HepG2 (cell line): ENCODE measurements at regions not wholly inside any gene's neighbourhood (a gene's known extent, or its start where the extent isn't known, plus 50 kb on each side); places are given as distances from the start of the nearest gene placed in this dataset.
A peak's percentile ranks its signal among the peaks of the same experiment; 100 is the strongest.

Source experiments
- ATAC-seq: fragments of 200-7000 bp; cut with Tn5 transposase; 3 replicates; pipeline ENCODE4 v1.9.1; 2020; ENCODE audit warnings: mild to moderate bottlenecking, moderate library complexity
- BruUV-seq: library from RNA; stranded (reverse); fragments of 400-500 nt; replicated peaks from 2 replicates; lab custom pipeline; 2021; lab: Mats Ljungman, UMichigan
- CTCF ChIA-PET: fragments of 300-600 bp; formaldehyde crosslinking; extraction: SDS; loops from one replicate; lab custom pipeline; 2021; ENCODE audit warnings: low total read pairs, inconsistent platforms, low intra/inter-chr PET ratio; lab: Yijun Ruan, JAX
- POLR2A ChIA-PET: fragments of 350-600 bp; sonication (Branson Sonifier 250); formaldehyde crosslinking; loops from one replicate; lab custom pipeline; 2020; ENCODE audit warnings: antibody characterized with exemption, inconsistent platforms; lab: Yijun Ruan, JAX
- DNase-seq: peaks from one replicate; pipeline ENCODE4 v3.0.0-alpha.2; 2015; ENCODE audit warnings: low spot score
- FAIRE-seq: peaks from 3 replicates; lab custom pipeline; 2011; peaks lifted over from hg19 to GRCh38; lab: Jason Lieb, UNC
- H2AFZ ChIP-seq: one replicate; pipeline ENCODE4 v1.6.1; 2011; ENCODE audit warnings: low read length, inconsistent platforms
- H3K27ac ChIP-seq: fragments of 300-600 bp; 3 replicates; pipeline ENCODE4 v1.8.0; 2011; ENCODE audit warnings: mixed run types, mild to moderate bottlenecking, mixed read lengths, low read length, inconsistent platforms; ENCODE audit not compliant: insufficient read depth; ENCODE audit errors: extremely low read length
- H3K27me3 ChIP-seq, 2 experiments: fragments of 200-600 bp in 1 of 2; 2 replicates in 1 of 2; 3 replicates in 1 of 2; pipeline versions ENCODE4 v1.6.0 to v1.8.0; 2011; ENCODE audit warnings: low read length in 2 of 2, mild to moderate bottlenecking in 2 of 2, moderate library complexity in 2 of 2, inconsistent platforms in 1 of 2; ENCODE audit not compliant: insufficient read depth in 2 of 2, control insufficient read depth in 1 of 2
- H3K36me3 ChIP-seq, 2 experiments: fragments of 200-600 bp in 1 of 2; replicated peaks in 1 of 2; 2 replicates in 1 of 2; 3 replicates in 1 of 2; pipeline versions ENCODE4 v1.5.1 to v1.8.0; 2011; ENCODE audit warnings: low read length in 2 of 2, inconsistent platforms in 1 of 2; ENCODE audit not compliant: insufficient read depth in 2 of 2, control insufficient read depth in 1 of 2
- H3K4me1 ChIP-seq: 2 replicates; pipeline ENCODE4 v1.5.1; 2012; ENCODE audit warnings: low read length, inconsistent platforms; ENCODE audit not compliant: insufficient read depth
- H3K4me2 ChIP-seq: 2 replicates; pipeline ENCODE4 v1.6.0; 2011; ENCODE audit warnings: low read depth, low read length, inconsistent platforms
- H3K4me3 ChIP-seq, 3 experiments: fragments of 200-600 bp in 1 of 3; sonication (generic), shearing (Covaris generic) in 1 of 3; replicated peaks in 1 of 3; 2 replicates each; pipeline ENCODE4 v1.5.1; 2011 to 2016; ENCODE audit warnings: low read length in 3 of 3, inconsistent platforms in 2 of 3, low read depth in 2 of 3, mild to moderate bottlenecking in 2 of 3, control low read depth in 1 of 3, mixed read lengths in 1 of 3; ENCODE audit not compliant: insufficient read depth in 1 of 3
- H3K79me2 ChIP-seq: one replicate; pipeline ENCODE4 v1.6.1; 2011; ENCODE audit warnings: low read length, inconsistent platforms; ENCODE audit not compliant: insufficient read depth
- H3K9ac ChIP-seq: 2 replicates; pipeline ENCODE4 v1.6.0; 2011; ENCODE audit warnings: mild to moderate bottlenecking, low read depth, low read length, inconsistent platforms; ENCODE audit not compliant: insufficient read depth
- H3K9me3 ChIP-seq: 2 replicates; pipeline ENCODE4 v1.5.1; 2012; ENCODE audit warnings: mild to moderate bottlenecking, low read length
- H4K20me1 ChIP-seq: 2 replicates; pipeline ENCODE4 v1.6.0; 2011; ENCODE audit warnings: inconsistent platforms, mild to moderate bottlenecking, low read length, moderate library complexity; ENCODE audit not compliant: insufficient read depth
- CBFB ChIP-seq: sonication (generic); formaldehyde crosslinking; IDR thresholded peaks from 2 replicates; pipeline ENCODE4 v1.4.0; 2020; ENCODE audit warnings: missing genetic modification reagents
- RBM22 ChIP-seq: fragments of 200-400 bp; formaldehyde crosslinking; optimal IDR thresholded peaks from 2 replicates; pipeline ENCODE3; 2017; ENCODE audit warnings: mild to moderate bottlenecking, low read length, moderate library complexity
- SNAPC2 ChIP-seq: sonication (generic); formaldehyde crosslinking; IDR thresholded peaks from 2 replicates; pipeline ENCODE4 v1.8.1; 2022; ENCODE audit warnings: mild to moderate bottlenecking, missing genetic modification reagents
- SRSF9 ChIP-seq: fragments of 200-400 bp; formaldehyde crosslinking; IDR thresholded peaks from 2 replicates; pipeline ENCODE4 v1.6.1; 2018; ENCODE audit warnings: borderline replicate concordance, mild to moderate bottlenecking, low read depth, low read length; ENCODE audit not compliant: insufficient read depth, poor library complexity, severe bottlenecking
- TBX2 ChIP-seq: sonication (generic); formaldehyde crosslinking; IDR thresholded peaks from 2 replicates; pipeline ENCODE4 v1.5.0; 2020; ENCODE audit warnings: missing genetic modification reagents, mild to moderate bottlenecking, borderline replicate concordance
- ZNF17 ChIP-seq: sonication (generic); formaldehyde crosslinking; IDR thresholded peaks from 2 replicates; pipeline ENCODE4 v1.5.0; 2020; ENCODE audit warnings: mild to moderate bottlenecking, missing genetic modification reagents
- ZNF33B ChIP-seq: sonication (generic); formaldehyde crosslinking; IDR thresholded peaks from 2 replicates; pipeline ENCODE4 v1.5.1; 2020; ENCODE audit warnings: mild to moderate bottlenecking, missing genetic modification reagents
- ZNF382 ChIP-seq: sonication (generic); formaldehyde crosslinking; IDR thresholded peaks from 2 replicates; pipeline ENCODE4 v1.5.0; 2020; ENCODE audit warnings: missing genetic modification reagents, mild to moderate bottlenecking, borderline replicate concordance
- ZNF766 ChIP-seq: sonication (generic); formaldehyde crosslinking; IDR thresholded peaks from 2 replicates; pipeline ENCODE4 v1.5.0; 2020; ENCODE audit warnings: missing genetic modification reagents, borderline replicate concordance
- ZNF879 ChIP-seq: sonication (generic); formaldehyde crosslinking; IDR thresholded peaks from 2 replicates; pipeline ENCODE4 v1.8.1; 2023; ENCODE audit warnings: missing genetic modification reagents
- WGBS: methylation state at CpG from one replicate; pipeline ENCODE4 v1.1.6; 2017; ENCODE audit warnings: low lambda C conversion rate; 5-methylcytosine and 5-hydroxymethylcytosine counted together
- in situ Hi-C: cut with HindIII; loops from 2 replicates; pipeline ENCODE4 v1.10.0; 2017; ENCODE audit warnings: low pct_unique_long_range_greater_than_20kb; ENCODE audit not compliant: extremely low pct_ligation_motif_present
- intact Hi-C: fragments of 100-400 bp; cut with micrococcal nuclease; formaldehyde crosslinking; loops from one replicate; pipeline ENCODE4 v1.10.0; 2022; ENCODE audit not compliant: unreplicated experiment
- TF ChIP-seq, protein P1 (sequence below): sonication (generic); formaldehyde crosslinking; IDR thresholded peaks from 2 replicates; pipeline ENCODE4 v1.5.0; 2020; ENCODE audit warnings: missing genetic modification reagents, mild to moderate bottlenecking, borderline replicate concordance
- TF ChIP-seq, protein P2 (sequence below): sonication (generic); formaldehyde crosslinking; IDR thresholded peaks from 2 replicates; pipeline ENCODE4 v1.5.0; 2020; ENCODE audit warnings: mild to moderate bottlenecking, missing genetic modification reagents
- TF ChIP-seq, protein P3 (sequence below): sonication (generic); formaldehyde crosslinking; IDR thresholded peaks from 2 replicates; pipeline ENCODE4 v1.4.0; 2020; ENCODE audit warnings: mild to moderate bottlenecking, missing genetic modification reagents
- TF ChIP-seq, protein P4 (sequence below): sonication (generic); formaldehyde crosslinking; IDR thresholded peaks from 2 replicates; pipeline ENCODE4 v1.4.0; 2020; ENCODE audit warnings: mild to moderate bottlenecking, missing genetic modification reagents

DNA sequence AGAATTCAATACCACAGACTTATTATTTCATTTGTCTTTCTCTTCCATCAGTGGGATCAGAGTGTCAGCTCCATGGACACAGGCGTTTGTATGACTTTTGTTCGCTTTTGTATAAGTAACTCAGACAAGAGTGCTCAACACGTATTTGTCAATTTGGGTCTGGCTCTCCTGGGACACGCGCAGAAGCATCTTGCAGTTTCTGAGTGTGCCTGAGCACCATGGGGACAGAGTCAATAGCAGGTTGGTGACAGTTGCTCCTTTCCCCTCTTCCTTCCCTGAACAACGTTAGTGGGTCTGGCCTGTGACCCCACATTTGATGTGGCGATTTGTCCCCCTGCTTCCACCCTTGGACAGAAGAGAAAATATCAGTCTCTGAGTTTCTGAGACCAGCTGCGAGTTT, 120.4 kb upstream of the SDK1 start:
- Histone ChIP-seq H3K4me2 (peak overlapping the region; percentile 56; the same call in 1 of the 2 replicates), H3K79me2 (no peaks in the 10 kb centered on the region), H3K36me3 (no peaks in the 10 kb centered on the region), H3K9me3 (no peaks in the 10 kb centered on the region), H2AFZ (no peak overlapping the region), H3K4me1 (peaks cover 69% of the 10 kb centered on the region), H3K27me3 (no peaks in the 10 kb centered on the region), H3K9ac (no peak overlapping the region), H4K20me1 (no peaks in the 10 kb centered on the region), H3K4me3 (no peak overlapping the region), H3K27ac (peak overlapping the region; percentile 63)
- WGBS, result 80% methylated on average over 8 of the region's 8 CpGs
- ATAC-seq (no peak), FAIRE-seq (no peak), DNase-seq (no peak)
- POLR2A ChIA-PET, result no interaction called here
- no TSS peak for BruUV-seq
- CTCF ChIA-PET, result no interaction called here
- in situ Hi-C loops (no loop called here), intact Hi-C loops (no loop called here)
- TF ChIP-seq ZNF766 (CRISPR knock-in tag), result no peak
- no peak for TF ChIP-seq ZNF33B (CRISPR knock-in tag)
- no peak for TF ChIP-seq RBM22
- TF ChIP-seq, protein P1, sequence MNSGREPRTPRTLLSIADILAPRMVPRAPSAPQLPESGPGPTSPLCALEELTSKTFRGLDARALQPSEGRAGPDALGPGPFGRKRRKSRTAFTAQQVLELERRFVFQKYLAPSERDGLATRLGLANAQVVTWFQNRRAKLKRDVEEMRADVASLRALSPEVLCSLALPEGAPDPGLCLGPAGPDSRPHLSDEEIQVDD (CRISPR knock-in tag), result no peak
- no peak for TF ChIP-seq ZNF879 (CRISPR knock-in tag)
- TF ChIP-seq, protein P2, sequence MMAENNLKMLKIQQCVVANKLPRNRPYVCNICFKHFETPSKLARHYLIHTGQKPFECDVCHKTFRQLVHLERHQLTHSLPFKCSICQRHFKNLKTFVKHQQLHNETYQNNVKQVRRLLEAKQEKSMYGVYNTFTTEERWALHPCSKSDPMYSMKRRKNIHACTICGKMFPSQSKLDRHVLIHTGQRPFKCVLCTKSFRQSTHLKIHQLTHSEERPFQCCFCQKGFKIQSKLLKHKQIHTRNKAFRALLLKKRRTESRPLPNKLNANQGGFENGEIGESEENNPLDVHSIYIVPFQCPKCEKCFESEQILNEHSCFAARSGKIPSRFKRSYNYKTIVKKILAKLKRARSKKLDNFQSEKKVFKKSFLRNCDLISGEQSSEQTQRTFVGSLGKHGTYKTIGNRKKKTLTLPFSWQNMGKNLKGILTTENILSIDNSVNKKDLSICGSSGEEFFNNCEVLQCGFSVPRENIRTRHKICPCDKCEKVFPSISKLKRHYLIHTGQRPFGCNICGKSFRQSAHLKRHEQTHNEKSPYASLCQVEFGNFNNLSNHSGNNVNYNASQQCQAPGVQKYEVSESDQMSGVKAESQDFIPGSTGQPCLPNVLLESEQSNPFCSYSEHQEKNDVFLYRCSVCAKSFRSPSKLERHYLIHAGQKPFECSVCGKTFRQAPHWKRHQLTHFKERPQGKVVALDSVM (CRISPR knock-in tag), result no peak
- TF ChIP-seq, protein P3, sequence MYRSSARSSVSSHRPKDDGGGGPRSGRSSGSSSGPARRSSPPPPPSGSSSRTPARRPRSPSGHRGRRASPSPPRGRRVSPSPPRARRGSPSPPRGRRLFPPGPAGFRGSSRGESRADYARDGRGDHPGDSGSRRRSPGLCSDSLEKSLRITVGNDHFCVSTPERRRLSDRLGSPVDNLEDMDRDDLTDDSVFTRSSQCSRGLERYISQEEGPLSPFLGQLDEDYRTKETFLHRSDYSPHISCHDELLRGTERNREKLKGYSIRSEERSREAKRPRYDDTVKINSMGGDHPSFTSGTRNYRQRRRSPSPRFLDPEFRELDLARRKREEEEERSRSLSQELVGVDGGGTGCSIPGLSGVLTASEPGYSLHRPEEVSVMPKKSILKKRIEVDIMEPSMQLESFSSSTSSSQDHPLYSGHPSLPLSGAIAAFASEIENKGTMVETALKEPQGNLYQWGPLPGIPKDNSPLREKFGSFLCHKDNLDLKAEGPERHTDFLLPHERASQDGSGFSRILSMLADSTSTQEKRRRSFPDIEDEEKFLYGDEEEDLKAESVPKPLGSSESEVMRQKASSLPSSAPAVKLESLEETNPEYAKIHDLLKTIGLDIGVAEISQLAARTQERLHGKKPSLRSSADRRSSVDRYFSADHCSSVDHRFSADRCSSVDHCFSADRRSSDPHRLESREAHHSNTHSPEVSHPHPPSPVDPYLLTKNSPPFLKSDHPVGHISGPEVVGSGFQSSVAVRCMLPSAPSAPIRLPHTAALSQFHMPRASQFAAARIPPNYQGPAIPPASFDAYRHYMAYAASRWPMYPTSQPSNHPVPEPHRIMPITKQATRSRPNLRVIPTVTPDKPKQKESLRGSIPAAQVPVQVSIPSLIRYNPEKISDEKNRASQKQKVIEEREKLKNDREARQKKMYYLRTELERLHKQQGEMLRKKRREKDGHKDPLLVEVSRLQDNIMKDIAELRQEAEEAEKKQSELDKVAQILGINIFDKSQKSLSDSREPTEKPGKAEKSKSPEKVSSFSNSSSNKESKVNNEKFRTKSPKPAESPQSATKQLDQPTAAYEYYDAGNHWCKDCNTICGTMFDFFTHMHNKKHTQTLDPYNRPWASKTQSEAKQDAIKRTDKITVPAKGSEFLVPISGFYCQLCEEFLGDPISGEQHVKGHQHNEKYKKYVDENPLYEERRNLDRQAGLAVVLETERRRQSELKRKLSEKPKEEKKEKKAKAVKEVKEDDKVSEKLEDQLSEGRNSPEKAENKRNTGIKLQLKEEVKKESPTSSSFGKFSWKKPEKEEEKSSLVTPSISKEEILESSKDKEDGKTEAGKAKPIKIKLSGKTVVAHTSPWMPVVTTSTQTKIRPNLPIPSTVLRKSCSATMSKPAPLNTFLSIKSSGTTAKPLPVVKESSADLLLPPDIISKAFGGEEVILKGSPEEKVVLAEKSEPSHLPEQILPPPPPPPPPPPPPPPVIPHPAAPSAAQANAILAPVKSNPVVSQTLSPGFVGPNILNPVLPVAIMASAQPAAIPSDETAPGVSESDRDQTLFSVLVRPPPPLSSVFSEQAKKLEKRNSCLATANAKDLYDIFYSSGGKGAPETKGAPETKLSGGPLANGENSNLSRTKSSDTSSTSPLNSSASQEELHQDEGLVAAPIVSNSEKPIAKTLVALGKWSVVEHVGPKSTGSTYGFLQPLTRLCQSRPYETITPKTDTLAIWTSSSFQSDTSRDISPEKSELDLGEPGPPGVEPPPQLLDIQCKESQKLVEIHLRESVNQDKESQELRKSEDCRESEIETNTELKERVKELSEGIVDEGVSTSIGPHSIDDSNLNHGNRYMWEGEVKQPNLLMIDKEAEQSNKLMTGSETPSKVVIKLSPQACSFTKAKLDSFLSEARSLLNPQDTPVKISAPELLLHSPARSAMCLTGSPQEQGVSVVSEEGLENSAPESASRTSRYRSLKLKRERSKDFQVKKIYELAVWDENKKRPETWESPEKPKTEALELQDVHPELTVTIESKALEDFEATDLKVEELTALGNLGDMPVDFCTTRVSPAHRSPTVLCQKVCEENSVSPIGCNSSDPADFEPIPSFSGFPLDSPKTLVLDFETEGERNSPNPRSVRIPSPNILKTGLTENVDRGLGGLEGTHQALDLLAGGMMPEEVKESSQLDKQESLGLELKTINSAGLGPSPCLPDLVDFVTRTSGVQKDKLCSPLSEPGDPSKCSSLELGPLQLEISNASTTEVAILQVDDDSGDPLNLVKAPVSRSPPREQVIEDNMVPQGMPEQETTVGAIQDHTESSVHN (CRISPR knock-in tag), result no peak
- TF ChIP-seq ZNF17 (CRISPR knock-in tag), result no peak
- no peak for TF ChIP-seq SRSF9
- TF ChIP-seq CBFB (CRISPR knock-in tag), result no peak
- no peak for TF ChIP-seq TBX2 (CRISPR knock-in tag)
- no peak for TF ChIP-seq SNAPC2
- TF ChIP-seq, protein P4, sequence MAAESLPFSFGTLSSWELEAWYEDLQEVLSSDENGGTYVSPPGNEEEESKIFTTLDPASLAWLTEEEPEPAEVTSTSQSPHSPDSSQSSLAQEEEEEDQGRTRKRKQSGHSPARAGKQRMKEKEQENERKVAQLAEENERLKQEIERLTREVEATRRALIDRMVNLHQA (CRISPR knock-in tag), result no peak
- no peak for TF ChIP-seq ZNF382
